ENCODE measurements at regions not wholly inside any gene's neighbourhood (a gene's known extent, or its start where the extent isn't known, plus 50 kb on each side); places are given as distances from the start of the nearest gene placed in this dataset.

GRCh38 chr3:105972069-105972468, 103.3 kb upstream of the CBLB start:
- ATAC-seq, result no peak

GRCh38 chr3:105974381-105974780, 105.6 kb upstream of the CBLB start:
- ATAC-seq, result no peak
- TF ChIP-seq SNAI2 (CRISPR knock-in tag; IDR thresholded peaks at IDR 0.05) (no peak), ESRRG (CRISPR knock-in tag; IDR thresholded peaks at IDR 0.05) (no peak), RARB (CRISPR knock-in tag; IDR thresholded peaks at IDR 0.05) (no peak), ARNTL (CRISPR knock-in tag; IDR thresholded peaks at IDR 0.05; ENCODE audit: borderline replicate concordance, low read depth) (no peak), CSDC2 (CRISPR knock-in tag; IDR thresholded peaks at IDR 0.05) (no peak), ZNF8 (CRISPR knock-in tag; IDR thresholded peaks at IDR 0.05) (no peak), ZNF565 (CRISPR knock-in tag; conservative IDR thresholded peaks at IDR 0.05; ENCODE audit: low read depth) (no peak), ZNF70 (CRISPR knock-in tag; IDR thresholded peaks at IDR 0.05) (no peak), PPARA (CRISPR knock-in tag; IDR thresholded peaks at IDR 0.05; ENCODE audit: borderline replicate concordance) (no peak), ZC3H10 (CRISPR knock-in tag; IDR thresholded peaks at IDR 0.05) (no peak), POU6F1 (CRISPR knock-in tag; IDR thresholded peaks at IDR 0.05; ENCODE audit: borderline replicate concordance, low read depth) (no peak), PATZ1 (CRISPR knock-in tag; IDR thresholded peaks at IDR 0.05; ENCODE audit: borderline replicate concordance) (no peak), OSR1 (CRISPR knock-in tag; IDR thresholded peaks at IDR 0.05) (no peak), TOX (CRISPR knock-in tag; IDR thresholded peaks at IDR 0.05; ENCODE audit: borderline replicate concordance) (no peak), ISL1 (CRISPR knock-in tag; IDR thresholded peaks at IDR 0.05) (no peak), TSHZ2 (CRISPR knock-in tag; IDR thresholded peaks at IDR 0.05) (no peak), BACH2 (CRISPR knock-in tag; IDR thresholded peaks at IDR 0.05; ENCODE audit: borderline replicate concordance) (no peak), GLIS3 (CRISPR knock-in tag; IDR thresholded peaks at IDR 0.05) (no peak)

More at GRCh38 chr3:105972069-105972468, 103.3 kb upstream of the CBLB start:
- TF ChIP-seq POU6F1 (CRISPR knock-in tag; IDR thresholded peaks at IDR 0.05; ENCODE audit: borderline replicate concordance, low read depth) (no peak), PATZ1 (CRISPR knock-in tag; IDR thresholded peaks at IDR 0.05; ENCODE audit: borderline replicate concordance) (no peak), TOX (CRISPR knock-in tag; IDR thresholded peaks at IDR 0.05; ENCODE audit: borderline replicate concordance) (no peak), ZNF70 (CRISPR knock-in tag; IDR thresholded peaks at IDR 0.05) (no peak), ESRRG (CRISPR knock-in tag; IDR thresholded peaks at IDR 0.05) (no peak), ZNF565 (CRISPR knock-in tag; conservative IDR thresholded peaks at IDR 0.05; ENCODE audit: low read depth) (no peak), GLIS3 (CRISPR knock-in tag; IDR thresholded peaks at IDR 0.05) (no peak), PPARA (CRISPR knock-in tag; IDR thresholded peaks at IDR 0.05; ENCODE audit: borderline replicate concordance) (no peak), ZNF8 (CRISPR knock-in tag; IDR thresholded peaks at IDR 0.05) (no peak)

DNA sequence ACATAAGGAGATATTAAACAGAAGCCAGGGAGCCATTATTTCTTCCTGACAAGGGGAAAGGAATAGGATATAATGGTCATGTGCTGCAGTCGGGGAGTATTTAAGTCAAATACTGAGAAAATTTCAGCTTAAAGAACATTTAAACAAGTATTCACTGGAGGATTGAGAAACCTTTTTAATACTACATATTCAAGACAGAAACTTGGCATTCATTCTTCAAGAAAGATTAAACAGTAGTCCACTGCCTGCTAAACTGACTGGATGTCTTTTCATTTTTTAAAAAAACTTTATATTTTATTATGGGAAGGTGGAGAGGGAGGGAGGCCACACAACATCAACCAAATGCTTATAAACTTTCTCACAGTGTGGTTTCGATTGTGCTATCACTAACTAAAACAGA, 107.4 kb upstream of the CBLB start:
- ATAC-seq, result no peak
- TF ChIP-seq TOX (CRISPR knock-in tag; IDR thresholded peaks at IDR 0.05; ENCODE audit: borderline replicate concordance) (no peak), PATZ1 (CRISPR knock-in tag; IDR thresholded peaks at IDR 0.05; ENCODE audit: borderline replicate concordance) (no peak), CSRNP3 (CRISPR knock-in tag; IDR thresholded peaks at IDR 0.05) (no peak), SNAI2 (CRISPR knock-in tag; IDR thresholded peaks at IDR 0.05) (no peak), RARB (CRISPR knock-in tag; IDR thresholded peaks at IDR 0.05) (no peak), ISL1 (CRISPR knock-in tag; IDR thresholded peaks at IDR 0.05) (no peak), TCF4 (CRISPR knock-in tag; IDR thresholded peaks at IDR 0.05; ENCODE audit: borderline replicate concordance) (no peak), ZFP30 (CRISPR knock-in tag; IDR thresholded peaks at IDR 0.05) (no peak), ZNF8 (CRISPR knock-in tag; IDR thresholded peaks at IDR 0.05) (no peak), ZC3H10 (CRISPR knock-in tag; IDR thresholded peaks at IDR 0.05) (no peak)
- TF ChIP-seq, protein P1, sequence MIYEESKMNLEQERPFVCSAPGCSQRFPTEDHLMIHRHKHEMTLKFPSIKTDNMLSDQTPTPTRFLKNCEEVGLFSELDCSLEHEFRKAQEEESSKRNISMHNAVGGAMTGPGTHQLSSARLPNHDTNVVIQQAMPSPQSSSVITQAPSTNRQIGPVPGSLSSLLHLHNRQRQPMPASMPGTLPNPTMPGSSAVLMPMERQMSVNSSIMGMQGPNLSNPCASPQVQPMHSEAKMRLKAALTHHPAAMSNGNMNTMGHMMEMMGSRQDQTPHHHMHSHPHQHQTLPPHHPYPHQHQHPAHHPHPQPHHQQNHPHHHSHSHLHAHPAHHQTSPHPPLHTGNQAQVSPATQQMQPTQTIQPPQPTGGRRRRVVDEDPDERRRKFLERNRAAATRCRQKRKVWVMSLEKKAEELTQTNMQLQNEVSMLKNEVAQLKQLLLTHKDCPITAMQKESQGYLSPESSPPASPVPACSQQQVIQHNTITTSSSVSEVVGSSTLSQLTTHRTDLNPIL (CRISPR knock-in tag; IDR thresholded peaks at IDR 0.05; ENCODE audit: low read depth), result no peak

All from SK-N-SH treated with all-trans-retinoic acid at 6 μM for 48 hours (cell line).